Choroid plexus epithelial cell (primary cell): ENCODE measurements at regions not wholly inside any gene's neighbourhood (a gene's known extent, or its start where the extent isn't known, plus 50 kb on each side); places are given as distances from the start of the nearest gene placed in this dataset.

ENCODE experiments used
- DNase-seq: peaks from one replicate; pipeline ENCODE4 v3.0.0-alpha.2; 2010; ENCODE audit warnings: low read depth
- H3K4me3 ChIP-seq: 2 replicates; pipeline ENCODE4 v1.5.1; 2011; ENCODE audit warnings: low read depth, mild to moderate bottlenecking, control low read depth, low read length, moderate library complexity
- CTCF ChIP-seq: conservative IDR thresholded peaks from 2 replicates; pipeline ENCODE4 v1.5.1; 2011; ENCODE audit warnings: low read depth, mild to moderate bottlenecking, control low read depth, inconsistent platforms, low read length, moderate library complexity

- H3K4me3 ChIP-seq: no peak overlapping the region
- DNase-seq: no peak
- no peak for TF ChIP-seq CTCF
These were observed 102.6 kb downstream of the LHFPL1 start for GRCh38 chrX:112577146-112577545.

GRCh38 chrX:112571388-112571787, 108.3 kb downstream of the LHFPL1 start:
- TF ChIP-seq CTCF: no peak
- no peak overlapping the region for H3K4me3 ChIP-seq
- no peak for DNase-seq

- no peak for DNase-seq
- no peak overlapping the region for H3K4me3 ChIP-seq
- TF ChIP-seq CTCF: no peak
These were observed 123.9 kb downstream of the LHFPL1 start for GRCh38 chrX:112555831-112556230.

GRCh38 chrX:112545051-112545450, 134.7 kb downstream of the LHFPL1 start:
- DNase-seq: no peak

GRCh38 chrX:112536544-112536943, 143.2 kb downstream of the LHFPL1 start:
- no peak for DNase-seq
- H3K4me3 ChIP-seq: no peak overlapping the region
- no peak for TF ChIP-seq CTCF

More at GRCh38 chrX:112545051-112545450, 134.7 kb downstream of the LHFPL1 start:
- no peak for TF ChIP-seq CTCF
- H3K4me3 ChIP-seq: no peak overlapping the region

GRCh38 chrX:112527903-112528302, 151.8 kb downstream of the LHFPL1 start:
- DNase-seq: no peak
- H3K4me3 ChIP-seq: no peak overlapping the region
- TF ChIP-seq CTCF: no peak

- TF ChIP-seq CTCF: no peak
- no peak overlapping the region for H3K4me3 ChIP-seq
- DNase-seq: no peak
These were observed 158.1 kb downstream of the LHFPL1 start for GRCh38 chrX:112521676-112522075.
